Fibroblast of villous mesenchyme (primary cell): ENCODE measurements at regions not wholly inside any gene's neighbourhood (a gene's known extent, or its start where the extent isn't known, plus 50 kb on each side); places are given as distances from the start of the nearest gene placed in this dataset.

Experiments used
- DNase-seq: peaks from one replicate; pipeline ENCODE4 v3.0.0-alpha.2; 2010; ENCODE audit warnings: low read depth
- H3K4me3 ChIP-seq: 2 replicates; pipeline ENCODE4 v1.5.1; 2011; ENCODE audit warnings: low read depth, mild to moderate bottlenecking, low read length
- TF ChIP-seq, protein P1 (sequence below): IDR thresholded peaks from 2 replicates; pipeline ENCODE4 v1.5.1; 2012; ENCODE audit warnings: low read depth, mild to moderate bottlenecking, low read length; ENCODE audit not compliant: insufficient read depth

DNA sequence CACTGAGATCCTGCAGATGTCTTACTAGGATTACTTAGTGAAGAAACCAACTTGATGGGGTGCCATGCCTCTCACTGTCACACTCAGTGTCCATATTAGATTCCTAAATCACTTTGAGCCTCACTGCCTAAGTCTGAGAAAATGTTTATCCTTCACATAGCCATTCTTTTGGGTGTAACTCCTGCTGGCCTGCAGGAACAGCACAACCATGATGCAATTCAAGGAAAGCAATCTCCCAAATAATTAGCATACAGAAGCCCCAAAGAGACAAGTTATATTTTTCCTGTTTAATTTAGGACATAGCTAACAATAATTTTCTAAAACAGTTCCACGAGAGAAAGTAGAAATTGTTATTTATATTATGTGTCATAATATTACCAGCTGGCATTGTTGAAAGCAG is 655.5 kb downstream of the KCNA4 start:
- no peak for DNase-seq
- TF ChIP-seq, protein P1, sequence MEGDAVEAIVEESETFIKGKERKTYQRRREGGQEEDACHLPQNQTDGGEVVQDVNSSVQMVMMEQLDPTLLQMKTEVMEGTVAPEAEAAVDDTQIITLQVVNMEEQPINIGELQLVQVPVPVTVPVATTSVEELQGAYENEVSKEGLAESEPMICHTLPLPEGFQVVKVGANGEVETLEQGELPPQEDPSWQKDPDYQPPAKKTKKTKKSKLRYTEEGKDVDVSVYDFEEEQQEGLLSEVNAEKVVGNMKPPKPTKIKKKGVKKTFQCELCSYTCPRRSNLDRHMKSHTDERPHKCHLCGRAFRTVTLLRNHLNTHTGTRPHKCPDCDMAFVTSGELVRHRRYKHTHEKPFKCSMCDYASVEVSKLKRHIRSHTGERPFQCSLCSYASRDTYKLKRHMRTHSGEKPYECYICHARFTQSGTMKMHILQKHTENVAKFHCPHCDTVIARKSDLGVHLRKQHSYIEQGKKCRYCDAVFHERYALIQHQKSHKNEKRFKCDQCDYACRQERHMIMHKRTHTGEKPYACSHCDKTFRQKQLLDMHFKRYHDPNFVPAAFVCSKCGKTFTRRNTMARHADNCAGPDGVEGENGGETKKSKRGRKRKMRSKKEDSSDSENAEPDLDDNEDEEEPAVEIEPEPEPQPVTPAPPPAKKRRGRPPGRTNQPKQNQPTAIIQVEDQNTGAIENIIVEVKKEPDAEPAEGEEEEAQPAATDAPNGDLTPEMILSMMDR, result no peak

DNA sequence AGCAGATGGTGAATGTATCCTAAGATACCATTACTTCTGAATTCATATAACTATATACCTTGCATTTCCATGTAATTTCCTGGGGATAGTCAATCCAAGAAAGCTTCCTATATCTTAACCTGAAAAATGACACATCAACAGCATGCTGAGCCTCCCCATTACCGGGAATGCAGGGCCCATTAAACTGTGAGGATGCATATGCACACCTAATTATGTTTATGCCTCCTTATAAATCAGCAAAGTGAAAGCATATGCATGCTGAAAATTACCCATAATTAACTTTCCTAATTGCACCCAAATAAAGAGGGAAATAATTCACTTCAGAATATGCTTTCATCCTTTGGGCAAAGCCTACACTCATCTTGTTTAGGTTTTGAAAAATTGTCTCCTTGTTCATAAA is 663.0 kb downstream of the KCNA4 start:
- DNase-seq, result no peak
- TF ChIP-seq, protein P1, result no peak
- H3K4me3 ChIP-seq, result no peak overlapping the region

More for the DNA sequence above, 655.5 kb downstream of the KCNA4 start:
- no peak overlapping the region for H3K4me3 ChIP-seq

DNA sequence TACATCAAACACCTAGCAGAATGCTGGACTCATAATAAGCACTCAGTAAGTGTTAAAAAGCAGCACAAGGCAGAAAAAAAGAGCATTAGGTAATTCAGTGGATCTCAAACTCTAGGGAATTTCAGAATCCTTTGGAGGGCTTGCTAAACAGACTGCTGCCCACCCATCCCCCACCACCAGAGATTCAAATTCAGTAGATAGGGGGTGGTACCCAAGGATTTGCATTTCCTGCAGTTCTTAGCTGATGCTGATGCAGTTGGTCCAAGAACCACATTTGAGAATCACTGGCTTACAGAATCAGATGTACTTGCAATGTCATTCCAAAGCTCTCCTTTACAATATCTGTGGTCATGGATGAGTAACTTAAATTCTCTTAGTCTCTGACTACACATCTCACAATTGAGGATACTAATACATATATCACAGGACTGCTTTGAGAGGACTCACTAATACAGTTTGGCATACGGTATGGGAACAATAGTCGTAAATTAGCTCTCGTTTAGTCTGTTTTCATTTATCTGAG is 664.5 kb downstream of the KCNA4 start:
- TF ChIP-seq, protein P1, result no peak
- DNase-seq, result no peak
- H3K4me3 ChIP-seq, result no peak overlapping the region

DNA sequence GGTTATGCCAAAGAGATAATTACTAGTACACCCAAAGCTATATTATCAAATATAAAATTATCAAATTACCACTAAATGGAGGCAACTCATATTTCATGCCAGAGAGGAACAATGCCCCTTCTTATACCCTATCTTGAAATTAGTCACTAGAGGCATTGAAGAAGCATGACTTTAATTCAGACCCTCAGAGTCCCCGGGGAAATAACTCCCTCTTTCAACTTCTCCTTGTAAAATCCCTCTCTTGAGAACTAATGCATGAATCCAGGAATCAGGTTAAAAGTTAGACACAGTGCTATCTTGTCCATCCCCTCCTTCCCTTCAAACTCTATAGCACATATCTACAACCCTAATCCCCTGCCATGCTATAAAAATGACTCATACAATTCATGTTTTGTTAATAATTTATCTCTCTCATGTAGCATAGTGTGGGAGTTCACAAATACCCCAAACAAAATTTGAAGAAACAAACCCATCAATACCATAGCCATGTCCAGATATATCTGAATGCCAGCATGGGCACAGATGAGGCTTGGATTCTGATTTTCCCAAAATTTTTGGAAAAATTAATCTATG is 665.4 kb downstream of the KCNA4 start:
- TF ChIP-seq, protein P1, result no peak
- DNase-seq, result no peak
- no peak overlapping the region for H3K4me3 ChIP-seq

DNA sequence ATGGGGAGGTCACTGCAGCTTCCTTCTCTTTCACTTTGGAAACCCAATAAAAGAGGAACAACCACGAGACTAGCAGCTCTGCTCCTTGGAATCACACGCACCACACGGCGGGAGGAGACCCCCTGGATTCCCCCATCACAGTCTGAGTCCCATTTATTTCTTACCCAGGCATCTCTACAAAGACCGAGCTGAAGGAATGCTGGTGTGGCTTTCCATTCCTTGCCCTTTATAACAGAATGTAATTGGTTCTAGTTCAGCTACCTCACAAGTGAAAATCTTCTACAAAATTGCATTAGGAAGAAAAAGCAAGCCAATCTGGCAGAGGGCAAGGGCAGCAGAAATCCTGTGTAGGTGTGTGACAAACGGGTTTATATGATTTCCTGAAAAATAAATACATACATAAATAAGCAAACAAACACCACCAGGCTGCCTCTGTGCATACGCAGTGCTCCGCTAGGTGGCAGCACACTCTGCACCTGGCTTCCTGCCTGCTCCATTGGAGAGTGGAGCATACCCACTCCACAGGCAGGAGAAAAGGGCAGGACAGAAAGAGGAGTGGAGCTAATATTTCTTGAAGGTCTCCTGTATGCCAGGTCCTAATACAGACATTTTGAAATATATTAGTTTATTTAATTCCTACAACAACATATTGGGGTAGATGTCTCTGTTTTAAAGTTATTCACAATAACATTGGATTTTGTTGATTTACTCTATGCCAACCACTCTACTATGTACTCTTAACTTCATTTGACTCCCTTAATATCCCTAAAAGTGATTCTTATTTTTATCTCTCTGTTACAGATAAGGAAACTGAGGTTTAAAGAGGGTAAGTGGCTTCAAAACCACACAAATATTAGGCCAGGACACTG is 673.1 kb downstream of the KCNA4 start:
- H3K4me3 ChIP-seq, result no peak overlapping the region
- peak; percentile 39 for DNase-seq
- TF ChIP-seq, protein P1, result peak; percentile 90

DNA sequence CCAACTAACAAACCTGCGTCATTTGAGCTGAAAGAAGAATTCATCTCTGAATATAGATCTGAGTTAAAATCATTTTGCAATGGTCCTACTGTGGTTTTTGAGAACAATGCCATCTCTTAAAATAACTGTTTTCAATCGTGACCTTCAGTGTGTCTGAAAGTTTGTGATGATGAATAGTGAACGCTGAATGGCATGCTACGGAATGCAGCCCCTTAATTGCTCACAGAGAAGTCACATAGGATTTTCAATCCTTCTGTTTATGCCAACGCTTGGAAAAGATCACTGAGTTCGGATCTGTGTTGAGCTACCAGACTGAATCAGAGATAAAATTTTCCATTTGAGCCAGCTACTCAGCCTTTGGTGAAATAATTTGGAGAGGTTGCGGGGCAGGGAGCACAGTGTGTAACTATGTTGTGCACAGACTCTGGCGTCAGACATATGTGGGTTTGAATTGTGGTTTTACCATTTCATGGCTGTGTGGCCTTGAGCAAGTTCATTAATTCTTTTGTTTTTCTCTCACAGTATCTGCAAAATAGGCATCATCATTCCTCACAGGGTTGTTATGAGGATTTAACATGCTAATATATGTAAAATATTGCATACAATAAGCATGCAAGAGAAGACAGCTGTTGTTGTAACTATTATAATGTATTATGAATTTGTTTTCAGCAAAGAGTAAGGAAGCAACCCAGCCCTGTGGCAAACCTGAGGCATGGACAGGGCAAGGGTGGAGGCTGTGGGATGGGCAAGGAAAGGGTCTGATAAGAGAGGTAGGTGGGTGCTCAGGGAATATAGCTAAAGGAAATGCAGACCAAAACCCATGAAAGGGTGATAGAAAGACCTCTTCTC is 679.9 kb downstream of the KCNA4 start:
- H3K4me3 ChIP-seq, result no peak overlapping the region
- DNase-seq, result peak; percentile 46
- TF ChIP-seq, protein P1, result no peak
